Retina (tissue), 1 donor: ENCODE measurements at regions not wholly inside any gene's neighbourhood (a gene's known extent, or its start where the extent isn't known, plus 50 kb on each side); places are given as distances from the start of the nearest gene placed in this dataset.

ENCODE experiments used
- DNase-seq: peaks from one replicate; pipeline ENCODE4 v3.0.0-alpha.2; 2016

GRCh38 chr16:6560306-6561100 lies 772.1 kb upstream of the RBFOX1 start:
- DNase-seq: peak; percentile 49

- no peak for DNase-seq
Observed at GRCh38 chr16:6558661-6559060, 774.0 kb upstream of the RBFOX1 start.

DNA sequence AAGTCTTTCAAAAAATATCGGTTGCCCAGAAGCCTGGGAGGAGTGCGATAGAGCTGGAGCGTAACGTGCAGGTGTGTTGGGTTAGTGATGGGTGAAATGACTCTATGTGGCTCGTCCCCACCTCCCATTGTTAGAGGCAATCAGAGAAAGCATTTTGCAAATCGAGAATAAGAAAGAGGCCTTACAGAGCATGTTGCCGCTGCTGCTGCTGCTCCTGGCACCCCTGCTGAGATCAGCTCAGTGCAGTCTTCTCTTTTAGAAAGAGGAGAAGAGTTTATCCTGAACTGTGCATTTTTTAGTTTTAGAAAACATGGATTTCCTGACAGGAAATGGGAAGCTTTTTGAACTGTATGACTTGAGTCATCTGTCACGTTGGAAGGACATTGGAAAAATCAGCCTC lies 774.5 kb upstream of the RBFOX1 start:
- DNase-seq: peak; percentile 26

DNA sequence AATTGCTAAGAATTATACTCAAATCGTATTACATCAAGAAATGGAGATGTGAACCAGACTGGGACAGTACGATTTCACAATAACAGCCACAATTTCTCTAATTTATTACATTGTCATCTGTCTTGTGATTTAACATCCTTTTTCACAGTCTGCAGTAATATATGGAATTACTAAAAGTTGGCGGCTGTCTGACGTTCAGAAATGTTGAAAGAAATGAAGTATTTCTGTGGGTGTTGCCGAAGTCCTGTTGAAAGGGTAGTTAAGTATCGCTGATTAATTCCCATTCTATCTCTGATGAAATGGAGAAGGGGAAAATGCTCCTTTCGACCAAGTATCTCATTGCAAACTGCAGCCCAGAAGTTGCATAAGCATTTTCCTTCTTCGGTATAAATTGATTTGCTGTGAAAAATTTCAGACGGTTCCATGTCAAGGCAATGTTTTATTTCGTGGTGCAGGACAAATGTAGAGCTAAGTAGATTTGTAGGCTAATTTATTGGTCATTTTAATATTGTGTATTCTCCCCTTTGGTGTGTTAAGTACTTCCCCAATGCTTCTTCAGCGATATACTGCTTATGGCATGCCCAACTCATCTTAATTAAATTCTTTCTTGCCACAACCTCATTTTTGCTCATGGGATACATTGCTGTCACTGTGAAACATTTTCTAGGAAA lies 775.2 kb upstream of the RBFOX1 start:
- DNase-seq: no peak

GRCh38 chr16:6549415-6549814 lies 783.2 kb upstream of the RBFOX1 start:
- DNase-seq: no peak

DNA sequence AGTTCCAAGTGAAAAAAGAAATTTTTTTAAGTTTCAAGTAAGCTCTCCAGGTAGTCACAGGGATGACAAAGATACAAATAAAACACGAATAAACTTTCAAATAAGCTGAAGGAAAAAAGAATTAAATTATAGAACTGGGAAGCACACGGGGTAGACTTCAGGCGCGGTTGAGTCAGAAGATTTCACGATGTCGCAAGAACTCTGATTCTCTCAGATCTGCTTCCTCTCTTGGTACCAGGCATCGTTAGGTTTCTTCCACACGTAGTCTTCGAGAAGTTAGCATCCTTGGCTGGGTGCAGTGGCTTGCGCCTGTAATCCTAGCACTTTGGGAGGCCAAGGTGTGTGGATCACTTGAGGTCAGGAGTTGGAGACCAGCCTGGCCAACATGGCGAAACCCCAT lies 784.1 kb upstream of the RBFOX1 start:
- DNase-seq: no peak

DNA sequence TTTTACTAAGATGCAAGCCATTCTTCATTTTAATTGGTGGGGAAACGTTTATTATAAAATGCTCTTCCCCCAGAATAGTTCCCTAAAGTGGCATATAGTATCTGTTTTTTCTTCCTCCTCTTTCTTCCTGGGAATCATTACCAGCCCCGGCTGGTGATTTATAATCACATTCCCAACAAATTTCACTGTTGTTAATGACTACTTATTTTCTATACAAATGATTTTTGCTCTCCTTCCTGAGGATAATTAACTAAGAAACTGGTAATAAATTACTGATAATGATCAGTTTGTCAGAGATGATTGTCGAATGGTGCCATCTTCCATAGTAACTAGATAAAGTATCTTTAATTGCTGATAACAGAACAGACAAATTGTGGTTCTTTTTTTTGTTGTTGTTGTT lies 785.5 kb upstream of the RBFOX1 start:
- no peak for DNase-seq

DNA sequence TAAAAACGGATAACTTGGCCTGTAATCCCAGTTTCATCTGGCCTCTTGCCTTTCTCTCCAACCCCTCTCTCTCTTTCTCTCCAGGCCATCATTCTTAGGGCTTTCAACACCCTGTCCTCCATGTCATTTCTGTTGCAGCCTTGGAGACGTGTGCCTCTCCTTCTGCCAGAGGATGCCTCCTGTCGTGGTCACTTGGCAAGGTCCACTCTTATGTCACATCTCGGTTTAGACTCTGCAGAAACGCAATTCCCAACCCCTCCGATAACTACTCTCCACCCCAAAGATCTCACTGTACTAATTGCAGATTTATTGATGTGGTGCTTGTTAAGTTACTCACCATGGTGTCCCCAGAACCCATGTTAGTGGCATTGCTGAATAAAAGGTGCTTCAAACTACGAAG lies 787.3 kb upstream of the RBFOX1 start:
- no peak for DNase-seq

- DNase-seq: no peak
Observed at GRCh38 chr16:6541267-6541666, 791.4 kb upstream of the RBFOX1 start.

DNA sequence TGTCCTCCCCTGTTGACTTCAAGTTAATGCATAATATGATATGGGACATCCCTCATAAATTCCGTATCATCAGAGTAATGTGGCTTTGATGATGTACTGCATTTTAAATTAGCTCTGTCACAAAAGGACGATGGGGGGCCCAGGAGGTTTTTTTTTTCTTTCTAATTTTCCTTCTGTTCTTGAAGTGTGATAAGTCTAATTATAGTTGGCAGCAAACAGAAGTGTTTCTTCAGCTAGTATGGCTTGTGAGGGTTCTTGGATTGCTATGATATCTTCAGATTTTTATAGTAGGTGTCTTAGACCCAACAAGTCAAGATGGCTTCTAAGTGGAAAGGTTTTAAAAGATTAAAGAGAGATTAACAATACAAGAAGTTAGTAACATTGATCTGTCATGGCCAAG lies 796.2 kb upstream of the RBFOX1 start:
- no peak for DNase-seq

DNA sequence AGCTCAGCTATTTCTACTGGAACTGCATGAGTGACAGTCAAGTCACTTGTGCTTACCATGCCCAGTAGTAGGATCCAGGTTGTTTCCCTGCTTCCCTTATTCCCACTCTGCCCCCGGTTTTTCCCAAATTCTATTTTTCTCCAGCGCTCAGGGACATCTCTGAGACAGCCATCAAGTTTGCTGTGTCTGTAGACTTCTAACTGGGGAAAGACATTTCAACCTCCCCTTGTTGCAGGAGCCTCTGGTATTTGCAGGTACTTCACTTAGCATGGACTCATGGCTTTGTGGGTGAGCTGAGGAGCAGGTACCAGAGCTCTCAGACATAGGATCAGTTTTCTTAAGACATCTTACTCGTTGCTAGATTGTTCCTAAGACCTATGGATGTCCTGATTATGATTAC lies 801.6 kb upstream of the RBFOX1 start:
- DNase-seq: no peak

- no peak for DNase-seq
Observed at GRCh38 chr16:6528217-6528616, 804.4 kb upstream of the RBFOX1 start.

DNA sequence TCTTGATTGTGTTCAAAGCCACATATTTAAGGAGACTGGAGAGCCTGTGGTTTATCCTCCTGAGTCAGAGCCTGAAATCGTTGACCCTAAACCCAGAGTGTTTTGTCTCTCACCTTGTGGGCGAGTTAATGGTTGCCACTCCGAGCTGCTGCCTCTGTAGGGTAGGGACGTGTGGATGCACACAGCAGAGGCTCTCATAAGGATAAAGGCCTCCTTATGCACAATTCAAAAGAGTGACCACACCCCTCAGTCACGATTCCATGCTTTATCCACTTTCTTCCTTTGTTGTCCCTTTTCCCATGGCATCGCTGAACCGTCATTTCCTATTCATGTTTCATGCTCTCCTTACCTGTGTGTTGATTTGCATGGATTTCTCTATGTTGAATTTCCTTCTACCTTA lies 805.0 kb upstream of the RBFOX1 start:
- DNase-seq: no peak

- no peak for DNase-seq
Observed at GRCh38 chr16:6524501-6524900, 808.1 kb upstream of the RBFOX1 start.

GRCh38 chr16:6517020-6517720 lies 815.5 kb upstream of the RBFOX1 start:
- DNase-seq: no peak

DNA sequence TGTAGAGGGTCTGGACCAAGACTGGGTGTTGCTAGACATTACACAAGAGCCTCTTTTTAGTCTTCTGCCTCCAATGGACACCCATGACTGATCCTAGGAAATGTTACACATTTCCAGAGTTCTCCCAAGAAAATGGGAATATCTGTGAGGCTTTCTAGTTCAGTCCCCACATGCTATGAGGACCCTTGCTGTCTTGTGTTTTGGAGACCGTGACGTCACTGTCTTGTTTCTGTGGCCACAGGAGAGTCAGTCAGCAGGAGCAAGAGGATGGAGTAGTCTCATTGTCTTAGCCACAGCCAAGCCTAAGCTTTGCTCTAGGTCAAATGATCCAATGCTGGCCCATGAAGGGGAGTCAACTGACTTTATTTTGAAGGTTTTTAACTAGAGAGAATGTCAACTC lies 820.1 kb upstream of the RBFOX1 start:
- DNase-seq: no peak

- no peak for DNase-seq
Observed at GRCh38 chr16:6510261-6510660, 822.4 kb upstream of the RBFOX1 start.

- DNase-seq: no peak
Observed at GRCh38 chr16:6499413-6499812, 833.2 kb upstream of the RBFOX1 start.

- no peak for DNase-seq
Observed at GRCh38 chr16:6498858-6499257, 833.8 kb upstream of the RBFOX1 start.

- DNase-seq: no peak
Observed at GRCh38 chr16:6496996-6497395, 835.6 kb upstream of the RBFOX1 start.

- DNase-seq: no peak
Observed at GRCh38 chr16:6495486-6496210, 837.0 kb upstream of the RBFOX1 start.

DNA sequence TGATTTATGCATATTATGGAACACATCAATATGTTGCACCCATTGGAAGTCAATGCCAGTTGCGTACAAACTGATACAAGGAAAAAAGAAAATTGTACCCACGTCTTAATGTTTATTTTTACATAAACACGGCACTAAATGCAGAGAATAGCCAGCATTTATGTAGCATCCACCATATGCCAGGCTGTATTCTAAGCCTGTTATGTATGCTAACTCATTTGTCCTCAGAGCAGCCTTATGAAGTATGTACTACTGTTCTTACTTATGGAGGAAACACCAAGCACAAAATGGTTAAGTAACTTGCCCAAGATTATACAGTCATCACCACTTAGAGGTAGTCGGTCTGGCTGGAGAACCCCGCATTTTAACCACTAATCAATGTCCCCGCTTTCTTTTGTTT lies 837.9 kb upstream of the RBFOX1 start:
- no peak for DNase-seq

DNA sequence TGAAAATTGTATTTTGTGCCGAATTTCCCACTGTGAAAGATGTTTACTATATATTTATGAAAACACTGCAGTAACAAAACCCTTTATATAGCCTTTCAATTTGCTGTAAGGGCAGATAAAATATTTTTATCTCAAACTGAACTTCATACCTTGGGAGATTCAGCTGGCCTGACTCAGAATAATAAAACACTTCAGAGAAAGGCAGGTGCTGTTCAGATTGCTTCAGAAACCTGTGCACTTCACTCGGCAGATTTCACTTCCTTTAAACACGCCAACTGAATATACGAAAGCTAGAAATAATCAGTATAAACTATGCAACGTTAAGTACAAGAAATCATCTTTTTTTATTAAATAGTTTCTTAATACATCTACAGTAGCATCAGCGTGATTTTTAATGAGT lies 839.1 kb upstream of the RBFOX1 start:
- DNase-seq: no peak
